Testis (tissue), 2 donors: ENCODE measurements at regions not wholly inside any gene's neighbourhood (a gene's known extent, or its start where the extent isn't known, plus 50 kb on each side); places are given as distances from the start of the nearest gene placed in this dataset.

Source experiments
- POLR2A ChIP-seq: fragments of 450-650 bp; IDR thresholded peaks from one replicate; pipeline ENCODE4 v1.6.1; 2017; ENCODE audit warnings: antibody characterized with exemption, mild to moderate bottlenecking, moderate library complexity
- TF ChIP-seq, protein P1 (sequence below), 3 experiments: fragments of 450-650 bp in 2 of 3; fragments of 200-600 bp in 1 of 3; sonication (generic) in 1 of 3; IDR thresholded peaks; one replicate each; pipeline ENCODE4 v1.5.1; 2016 to 2019; ENCODE audit warnings: antibody characterized with exemption in 3 of 3, mild to moderate bottlenecking in 2 of 3, moderate library complexity in 1 of 3

DNA sequence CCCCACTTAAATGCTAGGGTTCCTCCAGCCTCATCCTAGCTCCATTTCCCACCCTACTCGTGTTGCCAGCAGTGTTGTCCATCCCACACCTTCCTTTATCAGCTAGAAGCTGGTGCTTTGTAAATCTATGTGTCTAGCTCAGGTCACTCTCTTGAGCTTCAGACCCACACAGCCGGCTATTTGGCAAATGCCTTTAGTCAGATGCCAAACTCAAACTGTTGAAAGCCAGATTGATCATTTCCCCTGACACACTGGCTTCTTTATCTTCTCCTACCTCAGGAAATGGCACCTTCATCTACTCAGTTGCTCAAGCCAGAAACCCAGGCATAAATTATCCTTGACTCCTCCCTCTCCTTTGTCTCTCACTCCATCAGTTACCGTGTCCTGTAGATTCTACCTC, 61.5 kb upstream of the TPM1 start:
- no peak for TF ChIP-seq POLR2A
- TF ChIP-seq, protein P1, sequence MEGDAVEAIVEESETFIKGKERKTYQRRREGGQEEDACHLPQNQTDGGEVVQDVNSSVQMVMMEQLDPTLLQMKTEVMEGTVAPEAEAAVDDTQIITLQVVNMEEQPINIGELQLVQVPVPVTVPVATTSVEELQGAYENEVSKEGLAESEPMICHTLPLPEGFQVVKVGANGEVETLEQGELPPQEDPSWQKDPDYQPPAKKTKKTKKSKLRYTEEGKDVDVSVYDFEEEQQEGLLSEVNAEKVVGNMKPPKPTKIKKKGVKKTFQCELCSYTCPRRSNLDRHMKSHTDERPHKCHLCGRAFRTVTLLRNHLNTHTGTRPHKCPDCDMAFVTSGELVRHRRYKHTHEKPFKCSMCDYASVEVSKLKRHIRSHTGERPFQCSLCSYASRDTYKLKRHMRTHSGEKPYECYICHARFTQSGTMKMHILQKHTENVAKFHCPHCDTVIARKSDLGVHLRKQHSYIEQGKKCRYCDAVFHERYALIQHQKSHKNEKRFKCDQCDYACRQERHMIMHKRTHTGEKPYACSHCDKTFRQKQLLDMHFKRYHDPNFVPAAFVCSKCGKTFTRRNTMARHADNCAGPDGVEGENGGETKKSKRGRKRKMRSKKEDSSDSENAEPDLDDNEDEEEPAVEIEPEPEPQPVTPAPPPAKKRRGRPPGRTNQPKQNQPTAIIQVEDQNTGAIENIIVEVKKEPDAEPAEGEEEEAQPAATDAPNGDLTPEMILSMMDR (IDR thresholded peaks at IDR 0.05) = no peak
